ENCODE measurements at regions not wholly inside any gene's neighbourhood (a gene's known extent, or its start where the extent isn't known, plus 50 kb on each side); places are given as distances from the start of the nearest gene placed in this dataset.
A peak's percentile ranks its signal among the peaks of the same experiment; 100 is the strongest.

DNA sequence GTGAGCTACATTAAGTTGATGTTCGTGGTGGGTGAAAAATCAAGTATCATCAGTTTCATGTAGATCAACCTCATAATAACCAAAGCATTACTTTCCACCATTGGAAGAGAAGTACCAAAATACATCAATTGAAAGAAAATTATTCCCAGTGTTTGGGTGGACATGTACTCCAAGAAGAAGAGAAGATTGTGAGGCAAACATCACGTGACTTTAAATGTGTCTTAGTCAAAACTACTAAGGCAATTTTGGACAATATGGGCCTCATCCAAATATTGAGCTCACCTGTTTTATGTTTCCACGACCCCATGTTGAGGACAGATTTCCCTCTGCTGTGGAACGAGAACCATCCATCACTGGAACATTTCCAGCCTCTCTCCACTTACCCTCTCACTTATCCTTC lies 303.0 kb upstream of the LMCD1 start:
- DNase-seq (ENCODE audit: low read depth) = no peak
- TF ChIP-seq, protein P1, sequence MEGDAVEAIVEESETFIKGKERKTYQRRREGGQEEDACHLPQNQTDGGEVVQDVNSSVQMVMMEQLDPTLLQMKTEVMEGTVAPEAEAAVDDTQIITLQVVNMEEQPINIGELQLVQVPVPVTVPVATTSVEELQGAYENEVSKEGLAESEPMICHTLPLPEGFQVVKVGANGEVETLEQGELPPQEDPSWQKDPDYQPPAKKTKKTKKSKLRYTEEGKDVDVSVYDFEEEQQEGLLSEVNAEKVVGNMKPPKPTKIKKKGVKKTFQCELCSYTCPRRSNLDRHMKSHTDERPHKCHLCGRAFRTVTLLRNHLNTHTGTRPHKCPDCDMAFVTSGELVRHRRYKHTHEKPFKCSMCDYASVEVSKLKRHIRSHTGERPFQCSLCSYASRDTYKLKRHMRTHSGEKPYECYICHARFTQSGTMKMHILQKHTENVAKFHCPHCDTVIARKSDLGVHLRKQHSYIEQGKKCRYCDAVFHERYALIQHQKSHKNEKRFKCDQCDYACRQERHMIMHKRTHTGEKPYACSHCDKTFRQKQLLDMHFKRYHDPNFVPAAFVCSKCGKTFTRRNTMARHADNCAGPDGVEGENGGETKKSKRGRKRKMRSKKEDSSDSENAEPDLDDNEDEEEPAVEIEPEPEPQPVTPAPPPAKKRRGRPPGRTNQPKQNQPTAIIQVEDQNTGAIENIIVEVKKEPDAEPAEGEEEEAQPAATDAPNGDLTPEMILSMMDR (IDR thresholded peaks at IDR 0.05; ENCODE audit: control insufficient read depth, extremely low read depth, insufficient read depth) = no peak
- no peak overlapping the region for H3K4me3 ChIP-seq (ENCODE audit: low read depth, low read length)

DNA sequence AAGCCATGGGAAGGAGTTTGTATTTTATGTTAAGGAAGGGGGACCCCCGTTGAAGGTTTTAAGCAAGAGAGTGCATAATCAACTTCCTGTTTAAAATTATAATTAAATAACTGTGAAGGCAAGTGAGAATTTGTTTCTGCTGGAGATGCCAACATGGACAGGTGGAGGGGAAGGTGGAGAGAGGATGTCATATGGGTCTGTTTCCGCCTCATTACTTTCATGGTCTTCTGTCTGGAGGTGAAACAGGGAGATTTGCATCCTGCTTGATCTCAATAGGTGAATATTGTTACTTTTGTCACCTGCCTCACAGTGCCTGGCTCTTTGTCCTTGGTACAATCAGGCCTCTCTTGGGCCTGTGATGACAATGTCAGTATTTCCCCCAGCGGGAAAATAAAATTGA lies 300.6 kb upstream of the LMCD1 start:
- TF ChIP-seq, protein P1 (IDR thresholded peaks at IDR 0.05; ENCODE audit: control insufficient read depth, extremely low read depth, insufficient read depth) = no peak
- no peak overlapping the region for H3K4me3 ChIP-seq (ENCODE audit: low read depth, low read length)
- DNase-seq (ENCODE audit: low read depth) = no peak

GRCh38 chr3:8201886-8202285 lies 299.7 kb upstream of the LMCD1 start:
- TF ChIP-seq, protein P1 (IDR thresholded peaks at IDR 0.05; ENCODE audit: control insufficient read depth, extremely low read depth, insufficient read depth) = no peak
- no peak overlapping the region for H3K4me3 ChIP-seq (ENCODE audit: low read depth, low read length)
- peak; percentile 43 for DNase-seq (ENCODE audit: low read depth)

DNA sequence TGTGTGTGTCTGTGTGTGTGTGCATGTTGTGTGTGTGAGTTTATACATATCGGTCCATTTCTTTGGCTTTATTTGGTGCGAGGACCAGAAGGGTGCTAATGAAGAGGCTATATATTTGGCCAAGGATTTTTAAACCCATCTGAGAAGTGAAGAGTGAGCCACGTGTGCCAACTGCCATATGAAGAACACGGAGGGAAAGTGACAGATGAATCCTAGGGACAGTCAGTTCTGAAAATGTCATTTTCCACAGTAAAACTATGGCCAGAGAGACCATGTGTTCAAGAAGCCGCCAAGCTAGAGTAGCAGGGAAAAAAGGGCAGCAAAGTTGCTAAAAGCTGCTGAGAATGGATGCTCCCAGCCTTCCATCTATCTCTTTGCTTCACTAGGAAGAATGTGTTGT lies 297.3 kb upstream of the LMCD1 start:
- no peak overlapping the region for H3K4me3 ChIP-seq (ENCODE audit: low read depth, low read length)
- TF ChIP-seq, protein P1 (IDR thresholded peaks at IDR 0.05; ENCODE audit: control insufficient read depth, extremely low read depth, insufficient read depth) = no peak
- DNase-seq (ENCODE audit: low read depth) = no peak

DNA sequence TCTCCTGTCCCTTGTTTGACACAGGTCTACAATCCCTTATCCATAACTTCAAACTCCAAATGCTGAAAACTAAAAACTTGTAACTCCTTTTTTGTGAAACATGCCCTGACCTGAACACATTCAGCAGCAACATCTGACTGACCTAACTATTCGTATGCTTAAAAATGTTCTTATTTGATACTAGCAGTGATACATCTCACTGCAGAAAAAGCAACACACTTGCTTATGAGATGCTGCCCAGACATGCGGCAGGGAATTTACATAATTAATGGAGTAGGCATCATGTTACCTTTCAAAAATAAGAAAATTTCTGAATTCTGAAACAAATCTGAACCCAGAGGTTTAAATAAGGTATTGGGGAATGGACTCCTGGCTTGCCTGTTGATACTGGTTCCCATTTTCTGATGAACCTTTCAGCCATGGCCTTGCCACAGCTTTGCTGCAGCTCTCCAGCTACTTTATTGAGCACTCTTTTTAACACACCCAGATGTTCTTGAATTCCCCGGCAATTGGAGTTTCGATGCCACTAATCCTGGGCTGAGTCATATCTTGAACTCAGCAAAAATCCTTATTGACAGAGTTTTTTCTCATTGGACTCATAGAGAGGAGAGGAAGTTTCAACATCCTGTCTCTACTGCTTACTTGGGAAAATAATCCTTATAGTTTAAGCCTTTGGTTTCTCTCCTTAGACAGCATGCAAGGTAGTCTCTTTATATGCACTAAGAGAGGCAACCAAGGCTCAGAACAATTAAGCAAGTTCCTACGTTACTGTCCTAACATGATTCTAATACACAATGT lies 296.6 kb upstream of the LMCD1 start:
- TF ChIP-seq, protein P1 (IDR thresholded peaks at IDR 0.05; ENCODE audit: control insufficient read depth, extremely low read depth, insufficient read depth) = no peak

GRCh38 chr3:8205881-8206280 lies 295.7 kb upstream of the LMCD1 start:
- no peak for DNase-seq (ENCODE audit: low read depth)
- TF ChIP-seq, protein P1 (IDR thresholded peaks at IDR 0.05; ENCODE audit: control insufficient read depth, extremely low read depth, insufficient read depth) = no peak

More for the DNA sequence above, 296.6 kb upstream of the LMCD1 start:
- no peak for DNase-seq (ENCODE audit: low read depth)
- H3K4me3 ChIP-seq (ENCODE audit: low read depth, low read length) = no peak overlapping the region

More at GRCh38 chr3:8205881-8206280, 295.7 kb upstream of the LMCD1 start:
- H3K4me3 ChIP-seq (ENCODE audit: low read depth, low read length) = no peak overlapping the region

All from LNCaP clone FGC (cell line).